H9 (cell line): ENCODE measurements at regions not wholly inside any gene's neighbourhood (a gene's known extent, or its start where the extent isn't known, plus 50 kb on each side); places are given as distances from the start of the nearest gene placed in this dataset.
A peak's percentile ranks its signal among the peaks of the same experiment; 100 is the strongest.

Source experiments
- DNase-seq: peaks from one replicate; pipeline ENCODE4 v3.0.0-alpha.2; 2017
- H2AFZ ChIP-seq: one replicate; pipeline ENCODE4 v1.6.1; 2013; ENCODE audit warnings: mild to moderate bottlenecking, low read length, control low read depth, moderate library complexity
- H2AK5ac ChIP-seq: 2 replicates; pipeline ENCODE4 v1.6.1; 2013; ENCODE audit warnings: low read length, control low read depth, mixed read lengths; ENCODE audit not compliant: insufficient read length
- H2BK120ac ChIP-seq: one replicate; pipeline ENCODE4 v1.6.1; 2013; ENCODE audit warnings: low read depth, mild to moderate bottlenecking, low read length, control low read depth, inconsistent platforms; ENCODE audit not compliant: poor library complexity, severe bottlenecking
- H2BK12ac ChIP-seq: 2 replicates; pipeline ENCODE4 v1.6.1; 2013; ENCODE audit warnings: low read length, control low read depth, mixed read lengths, low read depth; ENCODE audit not compliant: insufficient read length
- H2BK15ac ChIP-seq: 2 replicates; pipeline ENCODE4 v1.6.1; 2013; ENCODE audit warnings: low read depth, low read length, control low read depth
- H2BK20ac ChIP-seq: one replicate; pipeline ENCODE4 v1.6.1; 2013; ENCODE audit warnings: low read depth, mild to moderate bottlenecking, low read length, control low read depth, inconsistent platforms; ENCODE audit not compliant: poor library complexity, severe bottlenecking
- H2BK5ac ChIP-seq: 2 replicates; pipeline ENCODE4 v1.6.1; 2013; ENCODE audit warnings: low read length, control low read depth, mixed read lengths; ENCODE audit not compliant: insufficient read length
- H3K14ac ChIP-seq: 2 replicates; pipeline ENCODE4 v1.6.1; 2013; ENCODE audit warnings: low read length, control low read depth; ENCODE audit not compliant: insufficient read depth
- H3K18ac ChIP-seq: 2 replicates; pipeline ENCODE4 v1.6.1; 2013; ENCODE audit warnings: low read depth, mild to moderate bottlenecking, mixed read lengths, low read length, control low read depth; ENCODE audit not compliant: insufficient read length
- H3K23ac ChIP-seq: 2 replicates; pipeline ENCODE4 v1.6.1; 2013; ENCODE audit warnings: low read length, control low read depth, mixed read lengths, low read depth; ENCODE audit not compliant: insufficient read length
- H3K23me2 ChIP-seq: 2 replicates; pipeline ENCODE4 v1.6.1; 2013; ENCODE audit warnings: low read depth, mild to moderate bottlenecking, mixed read lengths, low read length, control low read depth; ENCODE audit not compliant: insufficient read length, poor library complexity, severe bottlenecking
- H3K27ac ChIP-seq: 2 replicates; pipeline ENCODE4 v1.5.1; 2013; ENCODE audit warnings: low read length, control low read depth, mixed read lengths, low read depth; ENCODE audit not compliant: insufficient read length
- H3K27me3 ChIP-seq: 2 replicates; pipeline ENCODE4 v1.6.1; 2013; ENCODE audit warnings: low read length, control low read depth, inconsistent platforms; ENCODE audit not compliant: insufficient read depth
- H3K4ac ChIP-seq: 2 replicates; pipeline ENCODE4 v1.6.1; 2013; ENCODE audit warnings: low read depth, mild to moderate bottlenecking, control low read depth, inconsistent platforms, low read length, moderate library complexity
- H3K4me1 ChIP-seq: 2 replicates; pipeline ENCODE4 v1.6.1; 2013; ENCODE audit warnings: low read length, control low read depth, inconsistent platforms; ENCODE audit not compliant: insufficient read depth
- H3K4me2 ChIP-seq: 2 replicates; pipeline ENCODE4 v1.6.1; 2013; ENCODE audit warnings: low read length, control low read depth, mixed read lengths; ENCODE audit not compliant: insufficient read length, insufficient read depth
- H3K56ac ChIP-seq: 2 replicates; pipeline ENCODE4 v1.6.1; 2013; ENCODE audit warnings: low read depth, mild to moderate bottlenecking, mixed read lengths, low read length, control low read depth; ENCODE audit not compliant: insufficient read length
- H3K79me1 ChIP-seq: 2 replicates; pipeline ENCODE4 v1.6.1; 2013; ENCODE audit warnings: low read depth, mild to moderate bottlenecking, moderate library complexity, low read length, control low read depth, inconsistent platforms; ENCODE audit not compliant: insufficient read depth, poor library complexity, severe bottlenecking
- H3K79me2 ChIP-seq: 2 replicates; pipeline ENCODE4 v1.6.1; 2013; ENCODE audit warnings: low read length, control low read depth, inconsistent platforms; ENCODE audit not compliant: insufficient read depth
- H3K9ac ChIP-seq: 2 replicates; pipeline ENCODE4 v1.6.1; 2013; ENCODE audit warnings: low read length, control low read depth, mixed read lengths; ENCODE audit not compliant: insufficient read length; ENCODE audit errors: extremely low read depth
- H3K9me3 ChIP-seq: one replicate; pipeline ENCODE4 v1.6.1; 2013; ENCODE audit warnings: low read depth, low read length, inconsistent platforms; ENCODE audit not compliant: control insufficient read depth
- H3T11ph ChIP-seq: one replicate; pipeline ENCODE4 v1.6.1; 2013; ENCODE audit warnings: mild to moderate bottlenecking, low read length, control low read depth, inconsistent platforms
- H4K20me1 ChIP-seq: one replicate; pipeline ENCODE4 v1.6.1; 2013; ENCODE audit not compliant: control insufficient read depth, insufficient read length, insufficient read depth
- H4K5ac ChIP-seq: 2 replicates; pipeline ENCODE4 v1.6.1; 2013; ENCODE audit warnings: low read depth, mild to moderate bottlenecking, mixed read lengths, low read length, control low read depth; ENCODE audit not compliant: insufficient read length
- H4K8ac ChIP-seq: replicated peaks from 2 replicates; pipeline ENCODE4 v1.6.1; 2013; ENCODE audit warnings: low read length, control low read depth, mixed read lengths, low read depth; ENCODE audit not compliant: insufficient read length
- H4K91ac ChIP-seq: 2 replicates; pipeline ENCODE4 v1.6.1; 2013; ENCODE audit warnings: low read depth, mild to moderate bottlenecking, moderate library complexity, mixed read lengths, low read length, control low read depth; ENCODE audit not compliant: insufficient read length
- H3K27ac Mint-ChIP-seq, 3 experiments: 2 replicates in 2 of 3; 3 replicates in 1 of 3; pipeline ENCODE4 v1.8.0; 2020 to 2021; ENCODE audit warnings: mixed read lengths in 3 of 3, mild to moderate bottlenecking in 1 of 3, moderate library complexity in 1 of 3
- H3K27me3 Mint-ChIP-seq: 2 replicates; pipeline ENCODE4 v1.8.0; 2021; ENCODE audit warnings: low read depth, mild to moderate bottlenecking, moderate library complexity, mixed read lengths
- H3K36me3 Mint-ChIP-seq, 3 experiments: 2 replicates in 2 of 3; 3 replicates in 1 of 3; pipeline ENCODE4 v1.8.0; 2020 to 2021; ENCODE audit warnings: low read depth in 3 of 3, mixed read lengths in 3 of 3; ENCODE audit not compliant: insufficient read depth in 1 of 3
- H3K4me1 Mint-ChIP-seq, 2 experiments: 2 replicates each; pipeline ENCODE4 v1.8.0; 2020; ENCODE audit warnings: mixed read lengths in 2 of 2
- H3K4me3 Mint-ChIP-seq, 2 experiments: 2 replicates in 1 of 2; 3 replicates in 1 of 2; pipeline ENCODE4 v1.8.0; 2020 to 2021; ENCODE audit warnings: mild to moderate bottlenecking in 2 of 2, mixed read lengths in 2 of 2, moderate library complexity in 1 of 2
- H3K9me3 Mint-ChIP-seq, 2 experiments: 2 replicates in 1 of 2; 3 replicates in 1 of 2; pipeline ENCODE4 v1.8.0; 2020; ENCODE audit warnings: mild to moderate bottlenecking in 2 of 2, mixed read lengths in 2 of 2, moderate library complexity in 1 of 2
- WGBS: extraction: QIAGEN DNeasy Blood & Tissue Kit; methylation state at CpG from one replicate; pipeline ENCODE4 v1.1.7; 2013; ENCODE audit warnings: missing lambda C conversion rate, low lambda C conversion rate, mixed read lengths; ENCODE audit not compliant: insufficient read length; ENCODE audit errors: extremely low coverage; 5-methylcytosine and 5-hydroxymethylcytosine counted together
- TF ChIP-seq, protein P1 (sequence below): fragments of 200-600 bp; sonication (generic); conservative IDR thresholded peaks from 3 replicates; pipeline ENCODE4 v1.8.0; 2021; ENCODE audit warnings: antibody characterized with exemption, mild to moderate bottlenecking

DNA sequence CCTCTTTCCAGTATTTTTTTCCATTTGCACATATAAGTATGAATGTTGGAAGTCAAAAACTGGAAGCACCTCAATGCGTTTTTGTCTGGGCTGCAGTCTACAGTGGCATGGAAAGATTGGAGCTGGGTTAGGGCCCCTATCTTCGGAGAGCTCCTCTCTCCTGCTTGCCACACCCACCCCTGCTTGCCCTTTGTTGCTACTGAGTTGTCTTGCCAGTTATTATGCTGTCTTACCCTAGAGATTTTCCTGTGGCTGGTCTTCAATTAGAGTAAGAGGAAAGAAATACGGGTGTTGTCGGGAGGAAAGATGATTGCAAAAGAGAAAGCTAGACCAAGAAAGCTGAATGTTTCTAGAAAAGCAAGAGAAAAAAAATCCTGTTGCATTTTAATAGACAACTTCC lies 228.9 kb upstream of the CELF2 start:
- WGBS = no CpG with 5 or more reads among the region's 4 CpGs
- DNase-seq = no peak
- Histone ChIP-seq H3K9me3 (peaks cover 8% of the 10 kb centered on the region), H2AK5ac (no peak overlapping the region), H3K23me2 (no peaks in the 10 kb centered on the region), H3K56ac (no peak overlapping the region), H2BK20ac (no peak overlapping the region), H3K4ac (no peak overlapping the region), H4K20me1 (no peaks in the 10 kb centered on the region), H2AFZ (peak overlapping the region; percentile 23), H4K91ac (no peak overlapping the region), H2BK15ac (no peak overlapping the region), H3K79me2 (no peaks in the 10 kb centered on the region), H4K8ac (no peak overlapping the region), H3K4me2 (no peak overlapping the region), H3K27ac (no peak overlapping the region), H3K9ac (no peak overlapping the region), H2BK12ac (no peak overlapping the region), H2BK5ac (no peak overlapping the region), H3T11ph (no peak overlapping the region), H3K4me1 (peaks cover 4% of the 10 kb centered on the region; the same call in 1 of the 2 replicates), H3K27me3 (no peaks in the 10 kb centered on the region), H4K5ac (no peak overlapping the region), H3K23ac (no peak overlapping the region), H3K79me1 (no peaks in the 10 kb centered on the region), H2BK120ac (no peak overlapping the region), H3K14ac (no peak overlapping the region), H3K18ac (no peak overlapping the region)
- H3K27me3 Mint-ChIP-seq = no peaks in the 10 kb centered on the region
- H3K4me1 Mint-ChIP-seq = peaks cover 22 to 34% of the 10 kb centered on the region in 2 experiments
- peaks cover 7 to 13% (median 7%) of the 10 kb centered on the region in 3 experiments; a peak in 5 of 7 replicates for H3K36me3 Mint-ChIP-seq
- peaks cover 8 to 12% of the 10 kb centered on the region in 2 experiments; a peak in 4 of 5 replicates for H3K9me3 Mint-ChIP-seq
- H3K27ac Mint-ChIP-seq = no peak overlapping the region
- TF ChIP-seq, protein P1, sequence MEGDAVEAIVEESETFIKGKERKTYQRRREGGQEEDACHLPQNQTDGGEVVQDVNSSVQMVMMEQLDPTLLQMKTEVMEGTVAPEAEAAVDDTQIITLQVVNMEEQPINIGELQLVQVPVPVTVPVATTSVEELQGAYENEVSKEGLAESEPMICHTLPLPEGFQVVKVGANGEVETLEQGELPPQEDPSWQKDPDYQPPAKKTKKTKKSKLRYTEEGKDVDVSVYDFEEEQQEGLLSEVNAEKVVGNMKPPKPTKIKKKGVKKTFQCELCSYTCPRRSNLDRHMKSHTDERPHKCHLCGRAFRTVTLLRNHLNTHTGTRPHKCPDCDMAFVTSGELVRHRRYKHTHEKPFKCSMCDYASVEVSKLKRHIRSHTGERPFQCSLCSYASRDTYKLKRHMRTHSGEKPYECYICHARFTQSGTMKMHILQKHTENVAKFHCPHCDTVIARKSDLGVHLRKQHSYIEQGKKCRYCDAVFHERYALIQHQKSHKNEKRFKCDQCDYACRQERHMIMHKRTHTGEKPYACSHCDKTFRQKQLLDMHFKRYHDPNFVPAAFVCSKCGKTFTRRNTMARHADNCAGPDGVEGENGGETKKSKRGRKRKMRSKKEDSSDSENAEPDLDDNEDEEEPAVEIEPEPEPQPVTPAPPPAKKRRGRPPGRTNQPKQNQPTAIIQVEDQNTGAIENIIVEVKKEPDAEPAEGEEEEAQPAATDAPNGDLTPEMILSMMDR = no peak
- H3K4me3 Mint-ChIP-seq = no peak overlapping the region
